AG10803 (cell line): ENCODE measurements at regions not wholly inside any gene's neighbourhood (a gene's known extent, or its start where the extent isn't known, plus 50 kb on each side); places are given as distances from the start of the nearest gene placed in this dataset.

Experiments used
- DNase-seq: peaks from one replicate; pipeline ENCODE4 v3.0.0; 2010; ENCODE audit warnings: low read depth
- H3K4me3 ChIP-seq: 2 replicates; pipeline ENCODE4 v1.5.1; 2011; ENCODE audit warnings: mild to moderate bottlenecking, low read length, control low read depth
- CTCF ChIP-seq: conservative IDR thresholded peaks from 2 replicates; pipeline ENCODE4 v1.5.1; 2011; ENCODE audit warnings: mild to moderate bottlenecking, low read length, control low read depth, inconsistent platforms

- DNase-seq, result no peak
- no peak for TF ChIP-seq CTCF
- H3K4me3 ChIP-seq, result no peak overlapping the region
Observed at GRCh38 chr10:4079803-4080202, 294.8 kb upstream of the KLF6 start.

GRCh38 chr10:4077804-4078203 is 292.8 kb upstream of the KLF6 start:
- no peak overlapping the region for H3K4me3 ChIP-seq
- DNase-seq, result no peak
- TF ChIP-seq CTCF, result no peak

- no peak for TF ChIP-seq CTCF
- no peak overlapping the region for H3K4me3 ChIP-seq
- peak; percentile 16 for DNase-seq
Observed at GRCh38 chr10:4076983-4077382, 292.0 kb upstream of the KLF6 start.

- no peak overlapping the region for H3K4me3 ChIP-seq
- TF ChIP-seq CTCF, result no peak
- DNase-seq, result no peak
Observed at GRCh38 chr10:4075443-4075842, 290.4 kb upstream of the KLF6 start.

- peak; percentile 55 for DNase-seq
- H3K4me3 ChIP-seq, result no peak overlapping the region
- TF ChIP-seq CTCF, result no peak
Observed at GRCh38 chr10:4074545-4075407, 289.8 kb upstream of the KLF6 start.

- no peak for TF ChIP-seq CTCF
- H3K4me3 ChIP-seq, result no peak overlapping the region
- DNase-seq, result peak; percentile 90
Observed at GRCh38 chr10:4073912-4074311, 288.9 kb upstream of the KLF6 start.
